ENCODE measurements at regions not wholly inside any gene's neighbourhood (a gene's known extent, or its start where the extent isn't known, plus 50 kb on each side); places are given as distances from the start of the nearest gene placed in this dataset.
A peak's percentile ranks its signal among the peaks of the same experiment; 100 is the strongest.

DNA sequence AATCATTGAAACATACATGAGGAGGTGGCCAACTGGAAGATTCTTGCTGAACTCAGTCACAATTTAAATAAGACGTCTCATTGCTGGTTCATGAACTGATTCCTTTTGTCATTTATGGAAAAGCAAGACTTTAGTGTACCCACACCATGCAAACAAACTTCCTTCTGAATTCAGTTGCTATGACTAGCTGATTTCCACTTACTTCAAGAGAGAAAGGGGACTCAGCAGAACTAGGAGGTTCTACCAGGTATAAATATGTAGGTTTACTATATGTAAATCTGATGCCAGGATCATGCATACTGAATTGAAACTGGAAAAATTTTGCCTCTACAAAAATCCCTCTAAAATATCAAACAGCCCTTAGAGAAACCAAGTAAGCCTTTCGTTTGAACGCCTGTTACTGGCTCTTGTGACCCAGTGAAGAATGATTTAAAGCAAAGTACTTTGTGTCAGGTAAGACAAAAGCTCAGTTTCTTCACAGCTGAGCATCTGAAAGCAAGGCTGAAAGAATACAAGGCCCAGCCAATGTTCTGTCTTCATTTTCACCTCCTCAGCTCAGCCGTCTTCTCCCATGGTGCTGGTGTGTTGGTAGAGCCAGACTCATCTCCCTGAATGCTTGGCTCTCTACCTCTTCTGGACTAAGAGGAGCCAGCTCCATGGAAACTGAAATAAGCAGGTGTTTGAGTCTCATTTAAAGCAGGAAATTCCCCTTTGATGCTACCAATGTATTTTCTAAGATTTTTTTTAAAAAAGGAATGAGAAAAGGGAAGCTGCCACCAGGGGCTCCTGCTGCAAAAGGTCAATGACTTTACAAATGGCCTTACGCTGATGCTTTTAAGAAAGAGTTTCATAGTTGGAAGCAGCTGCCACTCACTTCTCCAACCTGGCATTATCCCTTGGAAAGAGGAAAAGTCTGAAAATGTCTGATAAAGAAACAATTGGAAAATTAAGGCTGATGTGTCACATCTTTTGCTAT lies 301.6 kb downstream of the EFHB start:
- H3K27me3 ChIP-seq (replicated peaks; ENCODE audit: control insufficient read depth, insufficient read depth, low read length): no peaks in the 10 kb centered on the region
- H3K4me3 ChIP-seq (replicated peaks; ENCODE audit: low read depth, low read length): no peak overlapping the region
- no peaks in the 10 kb centered on the region for H3K36me3 ChIP-seq (ENCODE audit: control insufficient read depth, insufficient read depth, low read length)
- no peak for DNase-seq (ENCODE audit: extremely low read depth, insufficient read length)
- TF ChIP-seq, protein P1, sequence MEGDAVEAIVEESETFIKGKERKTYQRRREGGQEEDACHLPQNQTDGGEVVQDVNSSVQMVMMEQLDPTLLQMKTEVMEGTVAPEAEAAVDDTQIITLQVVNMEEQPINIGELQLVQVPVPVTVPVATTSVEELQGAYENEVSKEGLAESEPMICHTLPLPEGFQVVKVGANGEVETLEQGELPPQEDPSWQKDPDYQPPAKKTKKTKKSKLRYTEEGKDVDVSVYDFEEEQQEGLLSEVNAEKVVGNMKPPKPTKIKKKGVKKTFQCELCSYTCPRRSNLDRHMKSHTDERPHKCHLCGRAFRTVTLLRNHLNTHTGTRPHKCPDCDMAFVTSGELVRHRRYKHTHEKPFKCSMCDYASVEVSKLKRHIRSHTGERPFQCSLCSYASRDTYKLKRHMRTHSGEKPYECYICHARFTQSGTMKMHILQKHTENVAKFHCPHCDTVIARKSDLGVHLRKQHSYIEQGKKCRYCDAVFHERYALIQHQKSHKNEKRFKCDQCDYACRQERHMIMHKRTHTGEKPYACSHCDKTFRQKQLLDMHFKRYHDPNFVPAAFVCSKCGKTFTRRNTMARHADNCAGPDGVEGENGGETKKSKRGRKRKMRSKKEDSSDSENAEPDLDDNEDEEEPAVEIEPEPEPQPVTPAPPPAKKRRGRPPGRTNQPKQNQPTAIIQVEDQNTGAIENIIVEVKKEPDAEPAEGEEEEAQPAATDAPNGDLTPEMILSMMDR (IDR thresholded peaks at IDR 0.05; ENCODE audit: insufficient read depth, low read length, poor library complexity, severe bottlenecking): no peak

DNA sequence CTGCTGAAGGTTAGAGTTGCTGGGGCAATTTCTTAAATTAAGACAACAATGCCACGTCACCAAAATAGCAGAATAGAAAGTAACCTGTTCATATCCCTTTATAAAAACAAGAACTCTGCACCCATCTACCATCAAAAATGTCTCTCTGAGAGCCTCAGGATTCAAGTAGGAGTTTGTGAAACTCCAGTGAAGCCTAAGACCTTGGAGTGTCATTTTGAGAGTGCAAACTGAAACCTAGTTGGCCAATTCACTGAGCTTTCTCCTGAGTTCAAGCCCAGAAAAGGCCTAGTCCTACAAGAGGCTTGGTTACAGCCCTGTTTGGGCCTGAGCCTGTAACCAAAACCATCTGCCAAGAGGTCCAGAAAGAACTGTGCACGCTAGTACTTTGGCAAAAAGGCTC lies 335.1 kb downstream of the EFHB start:
- Histone ChIP-seq H3K4me3 (replicated peaks; ENCODE audit: low read depth, low read length) (no peak overlapping the region), H3K36me3 (ENCODE audit: control insufficient read depth, insufficient read depth, low read length) (no peaks in the 10 kb centered on the region), H3K27me3 (replicated peaks; ENCODE audit: control insufficient read depth, insufficient read depth, low read length) (no peaks in the 10 kb centered on the region)
- DNase-seq (ENCODE audit: extremely low read depth, insufficient read length): peak; percentile 58
- TF ChIP-seq, protein P1 (IDR thresholded peaks at IDR 0.05; ENCODE audit: insufficient read depth, low read length, poor library complexity, severe bottlenecking): no peak

DNA sequence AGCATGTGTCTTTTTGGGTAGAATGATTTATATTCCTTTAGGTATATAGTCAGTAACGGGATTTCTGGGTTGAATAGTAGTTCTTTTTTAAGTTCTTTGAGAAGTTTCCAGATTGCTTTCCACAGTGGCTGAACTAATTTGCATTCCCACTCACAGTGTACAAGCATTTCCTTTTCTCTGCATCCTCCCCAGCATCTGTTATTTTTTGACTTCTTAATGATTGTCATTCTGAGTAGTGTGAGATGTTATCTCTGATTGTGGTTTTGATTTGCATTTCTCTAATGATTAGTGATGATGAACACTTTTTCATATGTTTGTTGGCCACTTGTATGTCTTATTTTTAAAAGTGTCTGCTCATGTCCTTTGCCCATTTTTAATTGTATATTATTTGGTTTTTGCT lies 337.6 kb downstream of the EFHB start:
- no peaks in the 10 kb centered on the region for H3K27me3 ChIP-seq (replicated peaks; ENCODE audit: control insufficient read depth, insufficient read depth, low read length)
- peak; percentile 19 for DNase-seq (ENCODE audit: extremely low read depth, insufficient read length)
- no peaks in the 10 kb centered on the region for H3K36me3 ChIP-seq (ENCODE audit: control insufficient read depth, insufficient read depth, low read length)

DNA sequence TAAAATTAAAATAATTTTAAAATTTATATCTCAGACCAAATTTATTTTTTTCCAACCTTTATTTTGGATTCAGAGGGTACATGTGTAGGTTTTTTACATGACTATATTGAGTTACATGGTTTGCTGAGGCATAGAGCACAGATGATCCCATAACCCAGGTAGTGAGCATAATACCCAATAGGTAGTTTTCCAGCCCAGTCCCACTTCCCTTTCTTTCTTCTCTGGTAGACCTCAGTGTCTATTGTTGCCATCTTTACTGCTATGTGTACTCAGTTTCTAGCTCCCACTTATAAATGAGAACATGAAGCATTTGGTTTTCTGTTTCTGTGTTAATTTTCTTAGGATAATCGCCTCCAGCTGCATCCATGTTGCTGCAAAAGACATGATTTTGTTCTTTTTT lies 338.1 kb downstream of the EFHB start:
- Histone ChIP-seq H3K27me3 (replicated peaks; ENCODE audit: control insufficient read depth, insufficient read depth, low read length) (no peaks in the 10 kb centered on the region), H3K4me3 (replicated peaks; ENCODE audit: low read depth, low read length) (no peak overlapping the region), H3K36me3 (ENCODE audit: control insufficient read depth, insufficient read depth, low read length) (no peaks in the 10 kb centered on the region)
- TF ChIP-seq, protein P1 (IDR thresholded peaks at IDR 0.05; ENCODE audit: insufficient read depth, low read length, poor library complexity, severe bottlenecking): no peak
- DNase-seq (ENCODE audit: extremely low read depth, insufficient read length): no peak

More for the DNA sequence above, 337.6 kb downstream of the EFHB start:
- TF ChIP-seq, protein P1 (IDR thresholded peaks at IDR 0.05; ENCODE audit: insufficient read depth, low read length, poor library complexity, severe bottlenecking): no peak
- no peak overlapping the region for H3K4me3 ChIP-seq (replicated peaks; ENCODE audit: low read depth, low read length)
